ENCODE measurements at regions not wholly inside any gene's neighbourhood (a gene's known extent, or its start where the extent isn't known, plus 50 kb on each side); places are given as distances from the start of the nearest gene placed in this dataset.

DNA sequence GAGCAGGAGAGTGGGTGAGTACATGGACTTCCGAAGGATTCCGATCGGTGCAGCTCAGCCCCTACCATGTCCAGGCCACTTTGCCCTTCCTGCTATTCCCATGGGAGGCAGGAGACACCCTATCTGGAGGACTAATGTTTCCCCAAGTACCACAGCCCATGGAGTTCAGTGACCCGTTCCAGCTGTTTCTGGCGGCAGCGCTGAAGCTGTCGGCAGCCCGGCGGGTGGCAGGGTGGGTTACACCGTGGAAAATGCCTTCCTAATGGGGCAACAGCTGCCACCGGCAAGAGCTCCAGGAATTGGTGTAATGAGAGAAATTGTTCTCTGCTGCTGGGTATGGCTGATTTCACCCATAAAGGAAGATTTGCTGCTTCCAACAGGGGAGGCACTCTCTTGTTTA is 98.3 kb downstream of the MYCN start:
- Histone ChIP-seq H3K36me3 (no peaks in the 10 kb centered on the region), H3K4me1 (no peaks in the 10 kb centered on the region), H3K27me3 (peaks cover 3% of the 10 kb centered on the region), H3K9me3 (no peaks in the 10 kb centered on the region), H3K27ac (no peak overlapping the region), H3K4me3 (no peak overlapping the region)
- WGBS: 83% methylated on average over 3 of the region's 11 CpGs
- DNase-seq (ENCODE audit: low spot score in 2 of 2): no peak
- TF ChIP-seq, protein P1, sequence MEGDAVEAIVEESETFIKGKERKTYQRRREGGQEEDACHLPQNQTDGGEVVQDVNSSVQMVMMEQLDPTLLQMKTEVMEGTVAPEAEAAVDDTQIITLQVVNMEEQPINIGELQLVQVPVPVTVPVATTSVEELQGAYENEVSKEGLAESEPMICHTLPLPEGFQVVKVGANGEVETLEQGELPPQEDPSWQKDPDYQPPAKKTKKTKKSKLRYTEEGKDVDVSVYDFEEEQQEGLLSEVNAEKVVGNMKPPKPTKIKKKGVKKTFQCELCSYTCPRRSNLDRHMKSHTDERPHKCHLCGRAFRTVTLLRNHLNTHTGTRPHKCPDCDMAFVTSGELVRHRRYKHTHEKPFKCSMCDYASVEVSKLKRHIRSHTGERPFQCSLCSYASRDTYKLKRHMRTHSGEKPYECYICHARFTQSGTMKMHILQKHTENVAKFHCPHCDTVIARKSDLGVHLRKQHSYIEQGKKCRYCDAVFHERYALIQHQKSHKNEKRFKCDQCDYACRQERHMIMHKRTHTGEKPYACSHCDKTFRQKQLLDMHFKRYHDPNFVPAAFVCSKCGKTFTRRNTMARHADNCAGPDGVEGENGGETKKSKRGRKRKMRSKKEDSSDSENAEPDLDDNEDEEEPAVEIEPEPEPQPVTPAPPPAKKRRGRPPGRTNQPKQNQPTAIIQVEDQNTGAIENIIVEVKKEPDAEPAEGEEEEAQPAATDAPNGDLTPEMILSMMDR (IDR thresholded peaks at IDR 0.05): no peak
- no peak for TF ChIP-seq EP300 (IDR thresholded peaks at IDR 0.05)
- TF ChIP-seq POLR2AphosphoS5 (IDR thresholded peaks at IDR 0.05): no peak
- no peak for TF ChIP-seq POLR2A (IDR thresholded peaks at IDR 0.05)

DNA sequence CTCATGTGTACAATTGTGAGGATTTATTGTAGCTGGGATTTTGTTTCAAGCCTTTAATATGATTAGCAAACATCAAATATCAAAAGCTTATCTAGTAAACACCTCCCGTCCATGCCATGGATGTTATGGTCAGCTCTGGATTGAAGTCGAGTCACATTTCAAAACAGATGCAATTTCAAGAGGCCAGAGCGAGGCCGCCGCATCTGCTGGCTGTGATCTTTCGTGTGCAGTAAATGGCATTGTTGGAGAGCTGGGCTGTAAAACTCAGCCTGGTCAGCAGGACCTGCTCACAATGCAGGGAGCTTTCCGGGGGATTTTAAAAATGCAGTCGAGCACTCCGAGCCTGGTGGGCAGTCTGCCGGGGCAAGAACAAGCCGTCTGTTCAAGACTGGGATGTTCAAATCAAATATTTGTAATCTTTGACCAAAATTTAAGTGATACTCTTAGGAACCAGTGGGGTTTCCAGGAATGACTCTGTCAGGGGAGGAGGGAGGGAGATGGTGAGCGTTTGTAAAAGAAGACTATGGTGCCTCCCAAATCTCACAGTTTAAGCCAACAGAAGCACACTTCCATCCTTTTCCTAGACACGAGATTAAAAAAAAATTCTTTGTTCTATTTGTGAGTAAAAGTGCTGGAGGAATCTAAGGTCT is 97.6 kb downstream of the MYCN start:
- no peaks in the 10 kb centered on the region for H3K36me3 ChIP-seq
- H3K4me3 ChIP-seq: no peak overlapping the region
- no peak overlapping the region for H3K27ac ChIP-seq
- WGBS: 79% methylated on average over 13 of the region's 13 CpGs
- H3K9me3 ChIP-seq: no peaks in the 10 kb centered on the region
- no peaks in the 10 kb centered on the region for H3K4me1 ChIP-seq
- peaks cover 6% of the 10 kb centered on the region for H3K27me3 ChIP-seq
- no peak for TF ChIP-seq POLR2A (IDR thresholded peaks at IDR 0.05)
- no peak for TF ChIP-seq EP300 (IDR thresholded peaks at IDR 0.05)
- no peak for TF ChIP-seq POLR2AphosphoS5 (IDR thresholded peaks at IDR 0.05)
- TF ChIP-seq, protein P1 (IDR thresholded peaks at IDR 0.05): no peak
- DNase-seq (ENCODE audit: low spot score in 2 of 2): no peak

DNA sequence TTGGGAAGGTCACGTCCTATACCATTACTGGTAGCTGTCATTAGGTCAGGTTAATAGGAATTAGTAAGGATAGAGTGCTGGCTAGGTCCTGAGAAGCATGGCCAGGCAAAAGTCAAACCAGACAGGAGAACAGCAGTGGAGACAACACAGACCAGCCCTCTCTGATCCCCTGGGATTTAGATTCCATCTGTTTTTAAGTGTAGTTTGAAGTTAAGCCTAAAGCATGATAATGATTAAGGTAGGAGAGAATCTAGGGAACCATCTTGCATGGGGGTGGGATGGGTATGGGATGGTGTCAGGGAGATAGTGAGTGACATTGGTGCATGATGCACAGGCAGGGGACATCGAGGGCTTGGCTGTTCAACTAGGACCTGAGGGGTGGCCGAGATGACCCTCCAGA is 96.6 kb downstream of the MYCN start:
- TF ChIP-seq EP300 (IDR thresholded peaks at IDR 0.05) (no peak), POLR2AphosphoS5 (IDR thresholded peaks at IDR 0.05) (no peak), POLR2A (IDR thresholded peaks at IDR 0.05) (no peak)
- TF ChIP-seq, protein P1 (IDR thresholded peaks at IDR 0.05): no peak
- no peak overlapping the region for H3K4me3 ChIP-seq
- WGBS: 82% methylated on average over 3 of the region's 3 CpGs

DNA sequence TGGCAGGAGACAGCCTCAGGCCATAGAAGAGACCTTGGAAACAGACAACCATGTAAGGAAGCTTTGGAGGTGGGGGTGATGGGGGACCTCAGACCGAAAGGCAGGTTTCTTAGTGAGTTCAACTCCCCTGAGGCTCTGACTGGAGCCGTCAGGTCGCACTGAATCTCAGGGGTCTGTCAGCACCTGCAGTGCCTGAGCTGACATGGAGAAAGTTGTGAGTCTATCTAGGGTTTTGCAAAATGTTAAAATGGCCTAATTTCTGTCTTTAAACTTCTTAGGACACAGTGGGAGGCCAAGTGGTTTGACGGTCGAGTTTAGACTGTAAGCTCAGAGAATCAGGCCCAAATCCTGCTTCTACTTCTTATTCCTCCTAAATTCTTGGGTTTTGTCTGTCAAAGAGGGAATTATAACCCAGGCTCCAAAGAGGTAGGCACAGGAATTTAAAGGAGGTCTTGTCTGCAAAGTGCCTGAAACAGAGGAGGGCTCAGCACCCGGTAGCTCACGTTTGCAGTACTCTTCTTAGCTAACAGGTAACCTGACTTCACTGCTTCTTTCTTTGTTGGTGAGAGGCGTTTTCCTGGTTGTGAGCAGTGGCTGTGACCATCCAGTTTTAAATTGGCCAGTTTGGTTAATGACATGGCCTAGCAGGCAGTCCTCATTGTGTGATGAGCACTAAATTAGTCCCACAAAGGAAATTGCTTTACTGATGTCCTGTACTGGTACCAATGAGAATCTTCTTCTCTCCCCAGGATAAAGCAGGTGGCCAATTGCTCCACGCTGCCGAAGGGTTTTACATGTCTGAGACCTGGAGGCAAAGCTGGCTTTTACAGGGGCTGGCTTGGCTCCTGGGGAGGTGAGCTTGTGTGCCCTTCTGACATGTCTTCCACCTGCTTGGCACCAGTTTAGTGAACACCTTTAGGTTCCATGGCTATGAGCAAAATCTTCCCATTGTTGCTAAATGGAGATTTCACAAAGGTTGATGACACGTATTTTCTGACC is 95.7 kb downstream of the MYCN start:
- no peak overlapping the region for H3K4me3 ChIP-seq
- no peaks in the 10 kb centered on the region for H3K36me3 ChIP-seq
- H3K27ac ChIP-seq: no peak overlapping the region
- TF ChIP-seq POLR2A (IDR thresholded peaks at IDR 0.05) (no peak), POLR2AphosphoS5 (IDR thresholded peaks at IDR 0.05) (no peak), EP300 (IDR thresholded peaks at IDR 0.05) (no peak)
- TF ChIP-seq, protein P1 (IDR thresholded peaks at IDR 0.05): no peak
- no peaks in the 10 kb centered on the region for H3K9me3 ChIP-seq
- DNase-seq (ENCODE audit: low spot score in 2 of 2): no peak
- peaks cover 6% of the 10 kb centered on the region for H3K27me3 ChIP-seq
- 91% methylated on average over 11 of the region's 11 CpGs for WGBS
- peaks cover 6% of the 10 kb centered on the region for H3K4me1 ChIP-seq

More for the DNA sequence above, 96.6 kb downstream of the MYCN start:
- Histone ChIP-seq H3K27ac (no peak overlapping the region), H3K4me1 (no peaks in the 10 kb centered on the region), H3K27me3 (peaks cover 6% of the 10 kb centered on the region), H3K9me3 (no peaks in the 10 kb centered on the region), H3K36me3 (no peaks in the 10 kb centered on the region)
- DNase-seq (ENCODE audit: low spot score in 2 of 2): no peak
